AG04450 (cell line): ENCODE measurements at regions not wholly inside any gene's neighbourhood (a gene's known extent, or its start where the extent isn't known, plus 50 kb on each side); places are given as distances from the start of the nearest gene placed in this dataset.

Source experiments
- CTCF ChIA-PET: fragments of 300-600, 350-600 bp; formaldehyde crosslinking; extraction: SDS; loops from one replicate; lab custom pipeline; 2022; ENCODE audit warnings: antibody characterized with exemption, inconsistent platforms; lab: Charles Lee
- POLR2A ChIA-PET: fragments of 350-600 bp; formaldehyde crosslinking; extraction: SDS; loops from one replicate; lab custom pipeline; 2021; ENCODE audit warnings: antibody characterized with exemption, inconsistent platforms; lab: Yijun Ruan, JAX
- DNase-seq: peaks from one replicate; pipeline ENCODE4 v3.0.0-alpha.2; 2011; ENCODE audit warnings: low read depth, low spot score
- H3K27ac ChIP-seq: one replicate; pipeline ENCODE4 v1.5.1; 2012; ENCODE audit warnings: low read depth, low read length, control low read depth
- H3K27me3 ChIP-seq: one replicate; pipeline ENCODE4 v1.6.0; 2012; ENCODE audit warnings: low read length; ENCODE audit not compliant: control insufficient read depth, insufficient read depth
- H3K4me3 ChIP-seq: 2 replicates; pipeline ENCODE4 v1.5.1; 2011; ENCODE audit warnings: mild to moderate bottlenecking, low read depth, low read length, control low read depth
- H3K9me3 ChIP-seq: 2 replicates; pipeline ENCODE4 v1.5.1; 2012; ENCODE audit warnings: low read length; ENCODE audit not compliant: control insufficient read depth, insufficient read depth
- TF ChIP-seq, protein P1 (sequence below): IDR thresholded peaks from 2 replicates; pipeline ENCODE4 v1.5.1; 2011; ENCODE audit warnings: low read depth, low read length, control low read depth, inconsistent platforms

DNA sequence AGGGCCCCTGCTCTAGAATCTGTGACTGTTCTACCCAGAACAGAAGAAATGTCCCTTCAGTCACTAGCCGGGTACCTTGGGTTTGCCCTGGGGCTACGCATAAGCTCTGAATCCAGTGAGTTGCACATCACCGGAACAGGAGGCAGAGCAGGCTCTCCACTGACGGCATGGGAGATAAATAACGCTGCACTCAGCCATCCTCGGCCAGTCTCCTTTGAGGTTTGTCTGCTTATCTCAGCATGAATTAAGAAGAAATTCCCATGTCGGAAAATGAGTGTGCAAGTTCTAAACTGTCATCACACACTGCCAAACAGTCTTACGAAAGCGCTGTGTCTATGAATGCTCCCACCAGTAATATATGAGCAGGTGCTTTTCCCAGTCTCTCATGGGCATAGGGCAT is 90.8 kb downstream of the FAM50B start:
- no peak for DNase-seq
- CTCF ChIA-PET: interaction anchor here (1.3 to 1.4 kb wide), 2 partner anchors 38 to 68 kb away, joined by 3 read pairs; no protein-coding TSS in a partner anchor

DNA sequence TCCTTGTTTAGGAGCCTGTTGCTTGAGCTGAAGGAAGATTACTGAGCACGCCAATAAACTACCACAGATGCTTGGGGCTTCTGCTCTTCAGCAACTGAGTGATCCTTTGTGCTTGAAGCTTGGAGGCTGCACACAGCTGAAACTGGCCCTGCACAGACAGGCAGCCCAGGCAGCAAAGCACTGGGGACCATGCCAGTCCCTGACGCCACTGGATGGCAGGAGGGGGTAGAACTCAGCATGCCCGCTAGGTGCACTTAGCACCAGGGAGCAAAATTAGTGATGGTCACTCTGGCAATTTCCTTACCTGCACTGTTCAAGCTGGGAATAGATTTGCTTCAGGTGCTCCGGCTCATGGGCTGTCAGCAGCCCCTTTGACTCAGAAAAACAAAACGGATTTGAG is 91.5 kb downstream of the FAM50B start:
- no peaks in the 10 kb centered on the region for H3K27me3 ChIP-seq
- H3K27ac ChIP-seq: no peak overlapping the region
- ChIA-PET POLR2A (no interaction called here), CTCF (interaction anchor here (1.3 kb wide), 1 partner anchor 37 kb away, joined by 3 read pairs; no protein-coding TSS in a partner anchor)
- TF ChIP-seq, protein P1, sequence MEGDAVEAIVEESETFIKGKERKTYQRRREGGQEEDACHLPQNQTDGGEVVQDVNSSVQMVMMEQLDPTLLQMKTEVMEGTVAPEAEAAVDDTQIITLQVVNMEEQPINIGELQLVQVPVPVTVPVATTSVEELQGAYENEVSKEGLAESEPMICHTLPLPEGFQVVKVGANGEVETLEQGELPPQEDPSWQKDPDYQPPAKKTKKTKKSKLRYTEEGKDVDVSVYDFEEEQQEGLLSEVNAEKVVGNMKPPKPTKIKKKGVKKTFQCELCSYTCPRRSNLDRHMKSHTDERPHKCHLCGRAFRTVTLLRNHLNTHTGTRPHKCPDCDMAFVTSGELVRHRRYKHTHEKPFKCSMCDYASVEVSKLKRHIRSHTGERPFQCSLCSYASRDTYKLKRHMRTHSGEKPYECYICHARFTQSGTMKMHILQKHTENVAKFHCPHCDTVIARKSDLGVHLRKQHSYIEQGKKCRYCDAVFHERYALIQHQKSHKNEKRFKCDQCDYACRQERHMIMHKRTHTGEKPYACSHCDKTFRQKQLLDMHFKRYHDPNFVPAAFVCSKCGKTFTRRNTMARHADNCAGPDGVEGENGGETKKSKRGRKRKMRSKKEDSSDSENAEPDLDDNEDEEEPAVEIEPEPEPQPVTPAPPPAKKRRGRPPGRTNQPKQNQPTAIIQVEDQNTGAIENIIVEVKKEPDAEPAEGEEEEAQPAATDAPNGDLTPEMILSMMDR: no peak
- H3K4me3 ChIP-seq: no peak overlapping the region
- H3K9me3 ChIP-seq: no peaks in the 10 kb centered on the region
- no peak for DNase-seq

More for the DNA sequence above, 90.8 kb downstream of the FAM50B start:
- TF ChIP-seq, protein P1: no peak
- POLR2A ChIA-PET: no interaction called here
- H3K27ac ChIP-seq: no peak overlapping the region
- H3K4me3 ChIP-seq: no peak overlapping the region
- no peaks in the 10 kb centered on the region for H3K27me3 ChIP-seq
- no peaks in the 10 kb centered on the region for H3K9me3 ChIP-seq

DNA sequence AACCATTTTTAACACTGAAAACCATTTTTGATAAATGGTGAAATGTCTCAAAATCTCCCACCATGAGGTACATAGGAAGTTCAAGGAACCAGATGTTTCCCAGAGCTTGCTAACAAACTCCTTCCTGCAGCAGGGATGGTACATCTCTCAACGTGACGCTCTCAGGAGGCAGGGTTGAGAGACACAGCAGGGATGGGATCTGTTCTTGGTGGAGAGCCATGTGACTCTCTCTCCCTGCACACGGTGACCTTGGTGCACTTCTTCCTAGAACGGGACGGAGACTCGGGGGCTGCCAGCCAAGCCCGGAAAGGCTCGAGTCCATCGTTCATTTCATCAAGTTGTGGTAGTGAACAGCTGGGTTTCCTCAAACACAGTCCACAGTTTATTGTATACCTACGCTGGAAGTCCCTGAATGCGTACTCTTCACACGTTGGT is 94.2 kb downstream of the FAM50B start:
- Histone ChIP-seq H3K9me3 (no peaks in the 10 kb centered on the region), H3K27me3 (no peaks in the 10 kb centered on the region), H3K4me3 (no peak overlapping the region; the same call in 1 of the 2 replicates), H3K27ac (peak overlapping the region; percentile 39)
- TF ChIP-seq, protein P1: no peak
- CTCF ChIA-PET: interaction anchor here (2.0 kb wide), 1 partner anchor 35 kb away, joined by 6 read pairs; no protein-coding TSS in a partner anchor
- POLR2A ChIA-PET: interaction anchor here (1.2 kb wide), 1 partner anchor 35 kb away, joined by 3 read pairs; no protein-coding TSS in a partner anchor
- no peak for DNase-seq

DNA sequence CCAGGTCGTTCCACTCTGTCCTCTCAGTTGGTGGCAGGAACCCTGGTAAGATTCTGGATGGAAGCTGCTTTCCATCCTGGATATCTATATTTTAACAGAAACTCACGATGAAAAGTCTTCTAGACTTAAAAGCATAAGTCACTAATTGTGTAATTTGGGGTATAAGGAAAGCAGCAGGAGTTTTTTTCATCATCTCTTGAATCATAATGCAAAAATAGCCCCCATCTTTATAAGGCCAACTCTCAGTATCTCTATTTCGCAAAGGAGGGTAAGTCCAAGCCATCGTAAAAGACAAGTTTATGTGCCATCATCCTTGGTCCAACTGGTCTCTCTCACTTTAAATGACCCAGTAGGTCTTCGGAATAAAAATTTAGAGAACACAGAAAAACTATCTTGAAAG is 95.1 kb downstream of the FAM50B start:
- Histone ChIP-seq H3K4me3 (no peak overlapping the region), H3K27me3 (no peaks in the 10 kb centered on the region), H3K27ac (no peak overlapping the region), H3K9me3 (no peaks in the 10 kb centered on the region)
- TF ChIP-seq, protein P1: no peak
- ChIA-PET CTCF (interaction anchor here (1.2 to 2.0 kb wide), 2 partner anchors 12 to 34 kb away, joined by 4 to 9 read pairs; no protein-coding TSS in a partner anchor), POLR2A (interaction anchor here (0.6 kb wide), 1 partner anchor 31 kb away, joined by 3 read pairs; no protein-coding TSS in a partner anchor)
- DNase-seq: no peak

DNA sequence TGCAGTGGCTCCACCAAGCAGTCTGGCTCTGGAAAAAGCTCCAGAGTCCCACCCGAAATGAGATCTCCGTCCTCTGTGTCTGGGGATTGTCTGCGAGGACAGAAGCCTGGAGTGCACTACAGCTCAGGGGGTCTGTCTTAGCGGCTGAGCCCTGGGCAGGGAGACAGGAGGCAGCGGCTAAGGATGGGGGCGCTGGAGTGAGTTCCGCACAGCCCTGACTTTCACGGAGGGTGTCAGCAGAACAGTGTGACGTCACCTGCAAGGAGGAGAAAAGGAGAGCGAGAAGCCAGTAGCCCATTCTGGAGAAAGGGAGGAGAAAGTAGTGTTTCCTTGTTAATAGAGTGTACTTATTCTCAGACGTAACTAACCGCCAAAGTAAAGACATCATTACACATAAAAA is 97.6 kb downstream of the FAM50B start:
- Histone ChIP-seq H3K27me3 (no peaks in the 10 kb centered on the region), H3K9me3 (no peaks in the 10 kb centered on the region), H3K27ac (no peak overlapping the region), H3K4me3 (no peak overlapping the region)
- POLR2A ChIA-PET: interaction anchor here (0.7 kb wide), 1 partner anchor 181 kb away, joined by 3 read pairs; no protein-coding TSS in a partner anchor
- TF ChIP-seq, protein P1: no peak
- no peak for DNase-seq
- CTCF ChIA-PET: no interaction called here
